Endodermal cell (in vitro differentiated cells): ENCODE measurements at regions not wholly inside any gene's neighbourhood (a gene's known extent, or its start where the extent isn't known, plus 50 kb on each side); places are given as distances from the start of the nearest gene placed in this dataset.

Experiments
- DNase-seq: peaks from one replicate; pipeline ENCODE4 v3.0.0-alpha.2; 2017
- H3K27ac ChIP-seq: 2 replicates; pipeline ENCODE4 v1.5.1; 2013; ENCODE audit warnings: mild to moderate bottlenecking, low read depth, low read length, moderate library complexity
- H3K27me3 ChIP-seq: 2 replicates; pipeline ENCODE4 v1.6.1; 2013; ENCODE audit warnings: mild to moderate bottlenecking, low read length, moderate library complexity; ENCODE audit not compliant: insufficient read depth, control insufficient read depth, poor library complexity, severe bottlenecking
- H3K36me3 ChIP-seq: 2 replicates; pipeline ENCODE4 v1.7.0; 2013; ENCODE audit warnings: mild to moderate bottlenecking, low read length, moderate library complexity; ENCODE audit not compliant: control insufficient read depth, insufficient read depth
- H3K4me1 ChIP-seq: one replicate; pipeline ENCODE4 v1.7.0; 2013; ENCODE audit warnings: low read length; ENCODE audit not compliant: control insufficient read depth, insufficient read depth
- H3K4me3 ChIP-seq: 2 replicates; pipeline ENCODE4 v1.5.1; 2013; ENCODE audit warnings: mild to moderate bottlenecking, low read length, moderate library complexity
- H3K9ac ChIP-seq: 2 replicates; pipeline ENCODE4 v1.6.1; 2013; ENCODE audit warnings: mild to moderate bottlenecking, low read length, moderate library complexity; ENCODE audit not compliant: poor library complexity, severe bottlenecking; ENCODE audit errors: extremely low read depth
- H3K9me3 ChIP-seq: 2 replicates; pipeline ENCODE4 v1.6.1; 2013; ENCODE audit warnings: mild to moderate bottlenecking, low read length, moderate library complexity; ENCODE audit not compliant: control insufficient read depth
- H3K27ac Mint-ChIP-seq: 2 replicates; pipeline ENCODE4 v1.8.0; 2020; ENCODE audit warnings: mixed read lengths
- H3K27me3 Mint-ChIP-seq: 2 replicates; pipeline ENCODE4 v1.8.0; 2021; ENCODE audit warnings: mild to moderate bottlenecking, mixed read lengths; ENCODE audit not compliant: insufficient read depth
- H3K36me3 Mint-ChIP-seq: 2 replicates; pipeline ENCODE4 v1.8.0; 2020; ENCODE audit warnings: low read depth, mixed read lengths
- H3K4me1 Mint-ChIP-seq: 2 replicates; pipeline ENCODE4 v1.8.0; 2020; ENCODE audit warnings: mixed read lengths
- H3K4me3 Mint-ChIP-seq: 2 replicates; pipeline ENCODE4 v1.8.0; 2020; ENCODE audit warnings: mild to moderate bottlenecking, moderate library complexity, mixed read lengths
- H3K9me3 Mint-ChIP-seq: 2 replicates; pipeline ENCODE4 v1.8.0; 2020; ENCODE audit warnings: mild to moderate bottlenecking, mixed read lengths
- CTCF ChIP-seq: fragments of 200-600 bp; sonication (generic); conservative IDR thresholded peaks from 2 replicates; pipeline ENCODE4 v1.5.0; 2021; ENCODE audit warnings: antibody characterized with exemption, mild to moderate bottlenecking
- WGBS, 2 experiments: methylation state at CpG; one replicate each; pipeline versions ENCODE4 v1.1.5 to v1.1.7; 2013; ENCODE audit warnings: missing lambda C conversion rate in 2 of 2, mixed read lengths in 1 of 2; ENCODE audit not compliant: insufficient coverage in 1 of 2, insufficient read length in 1 of 2; 5-methylcytosine and 5-hydroxymethylcytosine counted together

- peaks cover 52% of the 10 kb centered on the region for H3K9me3 ChIP-seq
- H3K36me3 Mint-ChIP-seq = peaks cover 10% of the 10 kb centered on the region
- H3K4me3 ChIP-seq = no peak overlapping the region
- H3K9ac ChIP-seq = no peak overlapping the region
- H3K27ac ChIP-seq = no peak overlapping the region
- DNase-seq = no peak
- peaks cover 31% of the 10 kb centered on the region for H3K9me3 Mint-ChIP-seq
- no peaks in the 10 kb centered on the region for H3K36me3 ChIP-seq
- TF ChIP-seq CTCF = no peak
- H3K27me3 Mint-ChIP-seq = peaks cover 38% of the 10 kb centered on the region
- no peaks in the 10 kb centered on the region for H3K4me1 ChIP-seq
- no peak overlapping the region for H3K27ac Mint-ChIP-seq
- no peaks in the 10 kb centered on the region for H3K4me1 Mint-ChIP-seq
- H3K4me3 Mint-ChIP-seq = no peak overlapping the region
- 65 to 90% methylated on average over 2 to 3 of the region's 3 CpGs for WGBS, 2 experiments
- no peaks in the 10 kb centered on the region for H3K27me3 ChIP-seq
Observed at GRCh38 chr12:126067626-126068329, 1002.5 kb downstream of the AACS start.

DNA sequence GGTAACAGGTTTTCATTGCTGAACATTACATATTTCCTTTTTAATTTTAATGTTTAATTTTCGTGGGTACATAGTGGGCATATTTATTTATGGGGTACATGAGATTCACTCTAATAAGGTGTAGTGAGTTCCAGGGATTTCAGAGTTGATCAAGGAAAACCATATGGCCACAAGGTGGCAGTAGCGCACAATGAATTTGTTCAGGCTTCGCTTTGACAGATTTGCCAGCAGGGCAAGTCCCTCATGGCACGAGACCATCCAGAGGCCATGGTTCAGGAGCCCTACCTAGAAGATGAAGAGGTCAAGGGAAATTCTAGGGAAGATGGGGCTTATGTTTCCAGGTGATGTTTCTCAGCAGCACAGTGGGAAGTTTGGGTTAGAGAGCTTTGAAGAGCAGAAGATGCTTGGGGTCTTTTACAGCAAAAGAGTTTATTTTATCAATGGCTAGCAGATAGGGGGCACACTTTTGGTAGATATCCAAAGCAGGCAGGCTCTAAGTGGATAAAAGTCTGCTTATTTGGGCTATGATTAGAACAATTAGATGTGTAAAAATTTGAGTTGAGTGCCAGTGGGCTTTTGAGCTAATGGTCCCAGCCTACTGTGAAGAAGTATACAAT is 1004.4 kb downstream of the AACS start:
- Histone ChIP-seq H3K9me3 (peaks cover 59% of the 10 kb centered on the region), H3K27me3 (no peaks in the 10 kb centered on the region), H3K36me3 (no peaks in the 10 kb centered on the region), H3K4me3 (no peak overlapping the region), H3K9ac (no peak overlapping the region), H3K27ac (no peak overlapping the region), H3K4me1 (no peaks in the 10 kb centered on the region)
- Mint-ChIP-seq H3K4me1 (no peaks in the 10 kb centered on the region), H3K27me3 (peaks cover 35% of the 10 kb centered on the region), H3K27ac (no peak overlapping the region), H3K9me3 (peaks cover 36% of the 10 kb centered on the region), H3K36me3 (peaks cover 10% of the 10 kb centered on the region), H3K4me3 (no peak overlapping the region)
- DNase-seq = peak; percentile 96
- peak; percentile 91 for TF ChIP-seq CTCF
- 14 to 20% methylated on average over 4 of the region's 4 CpGs for WGBS, 2 experiments

- no peaks in the 10 kb centered on the region for H3K4me1 ChIP-seq
- DNase-seq = no peak
- no peak overlapping the region for H3K27ac ChIP-seq
- no peak for TF ChIP-seq CTCF
- no peaks in the 10 kb centered on the region for H3K36me3 ChIP-seq
- no peaks in the 10 kb centered on the region for H3K36me3 Mint-ChIP-seq
- H3K27ac Mint-ChIP-seq = no peak overlapping the region
- no peak overlapping the region for H3K9ac ChIP-seq
- 69 to 100% methylated on average over 1 of the region's 1 CpG for WGBS, 2 experiments
- H3K27me3 ChIP-seq = no peaks in the 10 kb centered on the region
- H3K4me1 Mint-ChIP-seq = no peaks in the 10 kb centered on the region
- H3K9me3 ChIP-seq = peaks cover 15% of the 10 kb centered on the region
- peaks cover 15% of the 10 kb centered on the region for H3K9me3 Mint-ChIP-seq
- H3K4me3 ChIP-seq = no peak overlapping the region
- H3K4me3 Mint-ChIP-seq = no peak overlapping the region
- H3K27me3 Mint-ChIP-seq = peaks cover 26% of the 10 kb centered on the region
Observed at GRCh38 chr12:126076515-126076914, 1011.3 kb downstream of the AACS start.
